ENCODE measurements at regions not wholly inside any gene's neighbourhood (a gene's known extent, or its start where the extent isn't known, plus 50 kb on each side); places are given as distances from the start of the nearest gene placed in this dataset.

- TF ChIP-seq MYC (IDR thresholded peaks at IDR 0.05; ENCODE audit: low read depth, low read length), result no peak
- no peak for TF ChIP-seq CTCF (IDR thresholded peaks at IDR 0.05; ENCODE audit: low read depth, low read length)
- TF ChIP-seq POLR2A (IDR thresholded peaks at IDR 0.05; ENCODE audit: extremely low read depth, insufficient read length), result no peak
- TF ChIP-seq, protein P1, sequence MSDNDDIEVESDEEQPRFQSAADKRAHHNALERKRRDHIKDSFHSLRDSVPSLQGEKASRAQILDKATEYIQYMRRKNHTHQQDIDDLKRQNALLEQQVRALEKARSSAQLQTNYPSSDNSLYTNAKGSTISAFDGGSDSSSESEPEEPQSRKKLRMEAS (IDR thresholded peaks at IDR 0.05; ENCODE audit: low read depth, low read length), result no peak
- no peak overlapping the region for H3K4me3 ChIP-seq (ENCODE audit: low read depth, low read length)
- peak; percentile 3 for DNase-seq (ENCODE audit: low read depth)
Measured at GRCh38 chrX:148416142-148416541, 84.3 kb upstream of the AFF2 start.

- DNase-seq (ENCODE audit: low read depth), result no peak
- H3K4me3 ChIP-seq (ENCODE audit: low read depth, low read length), result no peak overlapping the region
- TF ChIP-seq POLR2A (IDR thresholded peaks at IDR 0.05; ENCODE audit: extremely low read depth, insufficient read length), result no peak
- TF ChIP-seq MYC (IDR thresholded peaks at IDR 0.05; ENCODE audit: low read depth, low read length), result no peak
- TF ChIP-seq, protein P1 (IDR thresholded peaks at IDR 0.05; ENCODE audit: low read depth, low read length), result no peak
- no peak for TF ChIP-seq CTCF (IDR thresholded peaks at IDR 0.05; ENCODE audit: low read depth, low read length)
Measured at GRCh38 chrX:148416931-148417330, 83.5 kb upstream of the AFF2 start.

- DNase-seq (ENCODE audit: low read depth), result peak; percentile 1
- no peak for TF ChIP-seq MYC (IDR thresholded peaks at IDR 0.05; ENCODE audit: low read depth, low read length)
- TF ChIP-seq, protein P1 (IDR thresholded peaks at IDR 0.05; ENCODE audit: low read depth, low read length), result no peak
- no peak for TF ChIP-seq CTCF (IDR thresholded peaks at IDR 0.05; ENCODE audit: low read depth, low read length)
- TF ChIP-seq POLR2A (IDR thresholded peaks at IDR 0.05; ENCODE audit: extremely low read depth, insufficient read length), result no peak
- H3K4me3 ChIP-seq (ENCODE audit: low read depth, low read length), result no peak overlapping the region
Measured at GRCh38 chrX:148417934-148418333, 82.5 kb upstream of the AFF2 start.

DNA sequence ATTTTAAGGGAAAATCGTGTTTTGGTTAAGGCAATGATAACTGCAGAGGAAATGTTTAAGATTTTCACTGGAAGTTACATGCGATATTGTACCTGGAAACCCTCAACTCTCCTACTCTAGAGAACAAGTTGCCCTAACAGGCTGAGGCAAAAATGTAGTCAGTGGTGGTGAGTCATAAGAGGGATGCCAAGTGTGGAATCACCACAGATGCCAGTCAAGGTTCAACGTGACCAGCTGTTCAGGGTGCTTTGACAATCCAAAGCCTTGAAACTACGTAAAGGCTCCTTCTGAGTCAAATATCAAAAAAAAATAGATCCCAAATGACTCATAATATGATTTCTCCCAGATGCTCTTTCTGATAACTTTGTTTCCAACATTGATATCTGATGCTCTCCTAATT lies 77.9 kb upstream of the AFF2 start:
- no peak overlapping the region for H3K4me3 ChIP-seq (ENCODE audit: low read depth, low read length)
- TF ChIP-seq MYC (IDR thresholded peaks at IDR 0.05; ENCODE audit: low read depth, low read length), result no peak
- TF ChIP-seq POLR2A (IDR thresholded peaks at IDR 0.05; ENCODE audit: extremely low read depth, insufficient read length), result no peak
- TF ChIP-seq, protein P1 (IDR thresholded peaks at IDR 0.05; ENCODE audit: low read depth, low read length), result no peak
- no peak for TF ChIP-seq CTCF (IDR thresholded peaks at IDR 0.05; ENCODE audit: low read depth, low read length)
- DNase-seq (ENCODE audit: low read depth), result no peak

DNA sequence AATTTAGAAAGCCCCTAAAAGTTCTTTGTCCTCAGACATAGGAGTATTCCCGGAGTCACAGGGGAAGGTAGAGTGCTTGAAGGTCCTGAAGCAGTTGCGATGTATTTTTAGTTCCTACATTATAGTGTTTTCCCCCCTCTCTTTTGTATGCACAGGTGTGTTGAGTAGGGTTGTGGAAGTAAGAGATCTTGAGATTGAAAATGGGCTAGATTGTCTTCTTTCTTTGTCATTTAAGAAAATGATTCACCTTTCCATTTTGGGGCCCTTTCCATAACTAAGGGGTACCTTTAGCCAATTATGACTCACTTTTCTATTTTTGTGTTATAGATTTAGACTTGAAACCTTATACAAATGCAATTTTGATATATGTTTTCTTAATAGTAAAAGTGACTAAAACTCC lies 75.8 kb upstream of the AFF2 start:
- TF ChIP-seq POLR2A (IDR thresholded peaks at IDR 0.05; ENCODE audit: extremely low read depth, insufficient read length), result no peak
- TF ChIP-seq, protein P1 (IDR thresholded peaks at IDR 0.05; ENCODE audit: low read depth, low read length), result no peak
- no peak for TF ChIP-seq CTCF (IDR thresholded peaks at IDR 0.05; ENCODE audit: low read depth, low read length)
- no peak for TF ChIP-seq MYC (IDR thresholded peaks at IDR 0.05; ENCODE audit: low read depth, low read length)
- DNase-seq (ENCODE audit: low read depth), result no peak

DNA sequence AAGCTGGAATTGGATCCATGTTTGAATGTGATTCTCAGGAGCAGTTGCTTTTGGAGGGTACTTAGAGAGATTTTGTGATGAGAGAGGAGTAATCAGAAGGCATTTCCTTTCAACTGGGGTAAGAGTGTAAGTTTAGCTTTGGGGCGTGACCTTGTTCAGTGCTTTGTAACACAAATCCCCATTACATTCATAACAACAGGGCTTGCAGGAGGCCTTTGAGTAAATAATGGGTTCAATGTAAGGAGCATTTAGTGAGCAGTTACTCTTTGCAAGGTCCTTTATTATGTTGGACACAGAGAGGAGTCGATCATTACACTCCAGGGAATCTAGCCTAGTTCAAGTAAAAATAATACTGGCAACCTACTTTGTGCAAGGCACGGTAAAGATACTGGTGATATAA lies 74.0 kb upstream of the AFF2 start:
- no peak overlapping the region for H3K4me3 ChIP-seq (ENCODE audit: low read depth, low read length)
- TF ChIP-seq MYC (IDR thresholded peaks at IDR 0.05; ENCODE audit: low read depth, low read length) (no peak), POLR2A (IDR thresholded peaks at IDR 0.05; ENCODE audit: extremely low read depth, insufficient read length) (no peak), CTCF (IDR thresholded peaks at IDR 0.05; ENCODE audit: low read depth, low read length) (no peak)
- TF ChIP-seq, protein P1 (IDR thresholded peaks at IDR 0.05; ENCODE audit: low read depth, low read length), result no peak
- DNase-seq (ENCODE audit: low read depth), result no peak

More for the DNA sequence above, 75.8 kb upstream of the AFF2 start:
- no peak overlapping the region for H3K4me3 ChIP-seq (ENCODE audit: low read depth, low read length)

Data from NB4 (cell line).